T1000 (cell line): ENCODE measurements at regions not wholly inside any gene's neighbourhood (a gene's known extent, or its start where the extent isn't known, plus 50 kb on each side); places are given as distances from the start of the nearest gene placed in this dataset.

ENCODE experiments used
- DNase-seq: peaks from one replicate; lab custom pipeline; 2025; ENCODE audit warnings: mixed read lengths; lab: John Stamatoyannopoulos, UW

- no peak for DNase-seq
These were observed 239.9 kb downstream of the ZNF516 start for GRCh38 chr18:76255070-76255683.

GRCh38 chr18:76252880-76253279, 242.2 kb downstream of the ZNF516 start:
- no peak for DNase-seq

GRCh38 chr18:76252139-76252538, 242.9 kb downstream of the ZNF516 start:
- no peak for DNase-seq

- DNase-seq = no peak
These were observed 243.4 kb downstream of the ZNF516 start for GRCh38 chr18:76251691-76252090.

GRCh38 chr18:76246590-76246989, 248.5 kb downstream of the ZNF516 start:
- no peak for DNase-seq

GRCh38 chr18:76234676-76235060, 260.4 kb downstream of the ZNF516 start:
- DNase-seq = no peak

GRCh38 chr18:76233876-76234675, 261.0 kb downstream of the ZNF516 start:
- no peak for DNase-seq

GRCh38 chr18:76233406-76233805, 261.6 kb downstream of the ZNF516 start:
- no peak for DNase-seq

GRCh38 chr18:76232779-76233178, 262.3 kb downstream of the ZNF516 start:
- DNase-seq = no peak

- DNase-seq = no peak
These were observed 263.0 kb downstream of the ZNF516 start for GRCh38 chr18:76232010-76232409.

- no peak for DNase-seq
These were observed 263.6 kb downstream of the ZNF516 start for GRCh38 chr18:76231402-76231801.

- no peak for DNase-seq
These were observed 264.3 kb downstream of the ZNF516 start for GRCh38 chr18:76230791-76231190.

GRCh38 chr18:76228716-76229115, 266.3 kb downstream of the ZNF516 start:
- no peak for DNase-seq

GRCh38 chr18:76227759-76228158, 267.3 kb downstream of the ZNF516 start:
- DNase-seq = no peak

GRCh38 chr18:76223403-76223802, 271.6 kb downstream of the ZNF516 start:
- no peak for DNase-seq

- DNase-seq = no peak
These were observed 276.0 kb downstream of the ZNF516 start for GRCh38 chr18:76219023-76219422.

- DNase-seq = no peak
These were observed 278.9 kb downstream of the ZNF516 start for GRCh38 chr18:76216096-76216495.

GRCh38 chr18:76213991-76214390, 281.1 kb downstream of the ZNF516 start:
- DNase-seq = no peak

- DNase-seq = no peak
These were observed 282.1 kb downstream of the ZNF516 start for GRCh38 chr18:76212960-76213359.

- DNase-seq = no peak
These were observed 285.4 kb downstream of the ZNF516 start for GRCh38 chr18:76209597-76209996.

- DNase-seq = no peak
These were observed 286.2 kb downstream of the ZNF516 start for GRCh38 chr18:76208678-76209306.

GRCh38 chr18:76205906-76206305, 289.1 kb downstream of the ZNF516 start:
- DNase-seq = no peak

GRCh38 chr18:76203552-76203951, 291.5 kb downstream of the ZNF516 start:
- no peak for DNase-seq
